WTC11 (cell line): ENCODE measurements at regions not wholly inside any gene's neighbourhood (a gene's known extent, or its start where the extent isn't known, plus 50 kb on each side); places are given as distances from the start of the nearest gene placed in this dataset.

Experiments
- ATAC-seq: fragments of 200-7000 bp; cut with Tn5 transposase; 2 replicates; pipeline ENCODE4 v1.10.0; 2021; ENCODE audit warnings: mild to moderate bottlenecking, moderate library complexity
- CTCF ChIA-PET: fragments of 300-600 bp; sonication (Branson Sonifier 250); formaldehyde crosslinking; loops from one replicate; lab custom pipeline; 2021; ENCODE audit warnings: antibody characterized with exemption; lab: Charles Lee
- POLR2A ChIA-PET: fragments of 350-600 bp; sonication (Branson Sonifier 250); formaldehyde crosslinking; loops from one replicate; lab custom pipeline; 2021; ENCODE audit warnings: antibody characterized with exemption; lab: Charles Lee
- DNase-seq: peaks from one replicate; pipeline ENCODE4 v3.0.0; 2021; ENCODE audit warnings: low spot score
- H3K27ac Mint-ChIP-seq: 2 replicates; pipeline ENCODE4 v1.8.0; 2021; ENCODE audit warnings: mixed read lengths
- H3K27me3 Mint-ChIP-seq: 2 replicates; pipeline ENCODE4 v1.8.0; 2021; ENCODE audit warnings: low read depth, mild to moderate bottlenecking, moderate library complexity, mixed read lengths
- H3K36me3 Mint-ChIP-seq: 2 replicates; pipeline ENCODE4 v1.8.0; 2021; ENCODE audit warnings: mixed read lengths
- H3K4me1 Mint-ChIP-seq: 2 replicates; pipeline ENCODE4 v1.8.0; 2022; ENCODE audit warnings: mixed read lengths
- H3K4me3 Mint-ChIP-seq: 2 replicates; pipeline ENCODE4 v1.8.0; 2021; ENCODE audit warnings: mild to moderate bottlenecking, moderate library complexity, mixed read lengths
- H3K9me3 Mint-ChIP-seq: 2 replicates; pipeline ENCODE4 v1.8.0; 2021; ENCODE audit warnings: mixed read lengths
- CREB1 ChIP-seq: sonication (generic); formaldehyde crosslinking; IDR thresholded peaks from 2 replicates; pipeline ENCODE4 v1.8.0; 2023; ENCODE audit warnings: mild to moderate bottlenecking, missing genetic modification reagents
- ESRRA ChIP-seq: sonication (generic); formaldehyde crosslinking; IDR thresholded peaks from 2 replicates; pipeline ENCODE4 v1.8.1; 2022; ENCODE audit warnings: mild to moderate bottlenecking, missing genetic modification reagents, borderline replicate concordance
- FOXJ3 ChIP-seq: sonication (generic); formaldehyde crosslinking; IDR thresholded peaks from 2 replicates; pipeline ENCODE4 v1.9.0; 2021; ENCODE audit warnings: missing genetic modification reagents, mild to moderate bottlenecking, borderline replicate concordance
- FOXK1 ChIP-seq: sonication (generic); formaldehyde crosslinking; IDR thresholded peaks from 2 replicates; pipeline ENCODE4 v1.8.0; 2022; ENCODE audit warnings: mild to moderate bottlenecking, moderate library complexity, missing genetic modification reagents
- FOXP1 ChIP-seq: sonication (generic); formaldehyde crosslinking; IDR thresholded peaks from 2 replicates; pipeline ENCODE4 v1.8.0; 2022; ENCODE audit warnings: missing genetic modification reagents, mild to moderate bottlenecking, moderate library complexity, borderline replicate concordance
- IRF2 ChIP-seq: sonication (generic); formaldehyde crosslinking; IDR thresholded peaks from 2 replicates; pipeline ENCODE4 v1.8.0; 2022; ENCODE audit warnings: low read depth, missing genetic modification reagents, borderline replicate concordance
- MXD4 ChIP-seq: fragments of 250-450 bp; sonication (Bioruptor Pico); IDR thresholded peaks from 2 replicates; pipeline ENCODE4 v1.8.0; 2021; ENCODE audit warnings: mild to moderate bottlenecking, moderate library complexity, borderline replicate concordance
- NFATC4 ChIP-seq: fragments of 250-450 bp; sonication (Bioruptor Pico); IDR thresholded peaks from 2 replicates; pipeline ENCODE4 v1.9.0; 2021; ENCODE audit warnings: mild to moderate bottlenecking
- NFE2L1 ChIP-seq: sonication (generic); formaldehyde crosslinking; IDR thresholded peaks from 2 replicates; pipeline ENCODE4 v1.8.1; 2023; ENCODE audit warnings: missing genetic modification reagents
- SMAD3 ChIP-seq: sonication (generic); formaldehyde crosslinking; IDR thresholded peaks from 2 replicates; pipeline ENCODE4 v1.8.0; 2022; ENCODE audit warnings: missing genetic modification reagents, mild to moderate bottlenecking, borderline replicate concordance
- SMAD4 ChIP-seq: sonication (generic); formaldehyde crosslinking; IDR thresholded peaks from 2 replicates; pipeline ENCODE4 v1.8.0; 2022; ENCODE audit warnings: mild to moderate bottlenecking, missing genetic modification reagents
- SP1 ChIP-seq: sonication (generic); formaldehyde crosslinking; conservative IDR thresholded peaks from 2 replicates; pipeline ENCODE4 v1.8.1; 2022; ENCODE audit warnings: missing genetic modification reagents
- TCF7 ChIP-seq: sonication (generic); formaldehyde crosslinking; IDR thresholded peaks from 2 replicates; pipeline ENCODE4 v1.8.0; 2022; ENCODE audit warnings: mild to moderate bottlenecking, low read depth, missing genetic modification reagents, moderate library complexity
- ZNF138 ChIP-seq: sonication (generic); formaldehyde crosslinking; conservative IDR thresholded peaks from 2 replicates; pipeline ENCODE4 v1.8.1; 2022; ENCODE audit warnings: mild to moderate bottlenecking, moderate library complexity, missing genetic modification reagents
- ZNF232 ChIP-seq: sonication (generic); formaldehyde crosslinking; IDR thresholded peaks from 2 replicates; pipeline ENCODE4 v1.8.0; 2022; ENCODE audit warnings: mild to moderate bottlenecking, missing genetic modification reagents
- ZNF263 ChIP-seq: sonication (generic); formaldehyde crosslinking; IDR thresholded peaks from 2 replicates; pipeline ENCODE4 v1.8.1; 2022; ENCODE audit warnings: low read depth, mild to moderate bottlenecking, moderate library complexity, missing genetic modification reagents
- ZNF396 ChIP-seq: fragments of 250-450 bp; sonication (Bioruptor Pico); IDR thresholded peaks from 2 replicates; pipeline ENCODE4 v1.8.0; 2021; ENCODE audit warnings: mild to moderate bottlenecking, moderate library complexity, borderline replicate concordance
- ZNF416 ChIP-seq: fragments of 250-450 bp; sonication (Bioruptor Pico); IDR thresholded peaks from 2 replicates; pipeline ENCODE4 v1.9.0; 2021; ENCODE audit warnings: mild to moderate bottlenecking, inconsistent platforms
- ZNF423 ChIP-seq: fragments of 250-450 bp; sonication (Bioruptor Pico); IDR thresholded peaks from 2 replicates; pipeline ENCODE4 v2.1.2; 2022; ENCODE audit warnings: mild to moderate bottlenecking, moderate library complexity
- ZNF671 ChIP-seq: fragments of 250-450 bp; sonication (Bioruptor Pico); IDR thresholded peaks from 2 replicates; pipeline ENCODE4 v1.8.0; 2021; ENCODE audit warnings: mild to moderate bottlenecking
- TF ChIP-seq, protein P1 (sequence below): sonication (generic); formaldehyde crosslinking; IDR thresholded peaks from 2 replicates; pipeline ENCODE4 v1.8.0; 2023; ENCODE audit warnings: missing genetic modification reagents
- TF ChIP-seq, protein P2 (sequence below): fragments of 250-450 bp; sonication (Bioruptor Pico); IDR thresholded peaks from 2 replicates; pipeline ENCODE4 v1.8.0; 2021; ENCODE audit warnings: mild to moderate bottlenecking
- TF ChIP-seq, protein P3 (sequence below): sonication (generic); formaldehyde crosslinking; IDR thresholded peaks from 2 replicates; pipeline ENCODE4 v1.8.0; 2023; ENCODE audit warnings: mild to moderate bottlenecking, missing genetic modification reagents

DNA sequence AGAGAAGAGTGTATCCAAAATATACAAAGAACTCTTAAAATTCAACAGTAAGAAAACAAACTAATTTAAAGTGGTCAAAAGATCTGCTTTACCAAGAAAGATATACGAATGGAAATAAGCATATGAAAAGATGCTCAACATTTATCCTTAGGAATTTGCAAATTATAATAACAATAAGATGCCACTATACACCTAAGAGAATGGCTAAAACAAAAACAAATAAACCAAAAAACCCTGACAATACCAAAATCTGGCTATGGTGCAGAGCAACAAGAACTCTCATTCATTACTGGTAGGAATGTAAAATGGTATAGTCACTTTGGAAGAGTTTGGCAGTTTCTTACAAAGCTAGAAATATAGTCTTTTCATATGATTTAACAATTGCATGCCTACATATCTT lies 545.7 kb upstream of the AGA start:
- ChIA-PET CTCF (no interaction called here), POLR2A (no interaction called here)
- no peaks in the 10 kb centered on the region for H3K36me3 Mint-ChIP-seq
- TF ChIP-seq, protein P1, sequence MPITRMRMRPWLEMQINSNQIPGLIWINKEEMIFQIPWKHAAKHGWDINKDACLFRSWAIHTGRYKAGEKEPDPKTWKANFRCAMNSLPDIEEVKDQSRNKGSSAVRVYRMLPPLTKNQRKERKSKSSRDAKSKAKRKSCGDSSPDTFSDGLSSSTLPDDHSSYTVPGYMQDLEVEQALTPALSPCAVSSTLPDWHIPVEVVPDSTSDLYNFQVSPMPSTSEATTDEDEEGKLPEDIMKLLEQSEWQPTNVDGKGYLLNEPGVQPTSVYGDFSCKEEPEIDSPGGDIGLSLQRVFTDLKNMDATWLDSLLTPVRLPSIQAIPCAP (CRISPR knock-in tag) = no peak
- TF ChIP-seq ZNF671 (no peak), NFATC4 (no peak), ESRRA (CRISPR knock-in tag) (no peak), NFE2L1 (CRISPR knock-in tag) (no peak), FOXJ3 (CRISPR knock-in tag) (no peak), ZNF416 (CRISPR knock-in tag) (no peak), ZNF263 (CRISPR knock-in tag) (no peak), ZNF423 (CRISPR knock-in tag) (no peak), ZNF396 (no peak), MXD4 (no peak), TCF7 (CRISPR knock-in tag) (no peak), ZNF138 (CRISPR knock-in tag) (no peak), CREB1 (no peak), FOXP1 (CRISPR knock-in tag) (no peak)
- DNase-seq (no peak), ATAC-seq (peak; percentile 58; the same call in 1 of the 2 replicates)
- no peaks in the 10 kb centered on the region for H3K9me3 Mint-ChIP-seq
- H3K4me1 Mint-ChIP-seq = peaks cover 19% of the 10 kb centered on the region
- no peaks in the 10 kb centered on the region for H3K27me3 Mint-ChIP-seq
- H3K27ac Mint-ChIP-seq = peak overlapping the region; percentile 53
- no peak overlapping the region for H3K4me3 Mint-ChIP-seq

DNA sequence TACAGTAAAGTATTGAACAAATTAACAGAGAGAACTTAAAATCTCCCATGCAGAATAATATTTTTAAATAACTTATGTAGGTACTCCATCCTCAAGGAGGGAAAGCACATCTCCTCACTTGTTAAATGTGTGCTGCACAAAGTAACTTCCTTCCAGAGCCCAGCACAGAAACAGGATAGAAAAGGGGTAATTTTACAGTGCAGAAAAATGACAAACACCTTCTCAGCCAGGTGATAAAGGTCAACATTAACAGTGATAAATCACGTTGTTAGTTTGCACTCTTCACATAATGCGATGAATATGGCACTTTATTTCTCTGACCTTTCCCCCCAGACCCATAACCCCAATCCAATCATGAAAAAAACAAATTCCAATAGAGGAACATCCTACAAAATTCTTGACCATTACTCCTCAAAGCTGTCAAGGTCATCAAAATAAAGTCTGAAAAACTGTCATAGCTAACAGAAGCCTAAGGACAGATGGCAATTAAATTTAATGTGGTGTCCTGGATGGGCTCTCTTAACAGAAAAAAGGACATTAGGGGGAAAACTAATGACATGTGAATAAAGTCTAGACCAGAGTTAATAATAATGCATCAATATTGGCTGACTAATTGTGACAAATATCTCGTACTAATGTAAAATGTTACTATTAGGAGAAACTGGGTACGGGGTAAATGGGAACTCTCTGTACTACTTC lies 547.4 kb upstream of the AGA start:
- ATAC-seq = no peak
- H3K36me3 Mint-ChIP-seq = no peaks in the 10 kb centered on the region
- POLR2A ChIA-PET = no interaction called here
- no peaks in the 10 kb centered on the region for H3K27me3 Mint-ChIP-seq
- DNase-seq = no peak
- CTCF ChIA-PET = no interaction called here
- TF ChIP-seq ZNF416 (CRISPR knock-in tag) (no peak), IRF2 (no peak), SMAD3 (no peak), SP1 (CRISPR knock-in tag) (no peak), ZNF671 (no peak), SMAD4 (CRISPR knock-in tag) (no peak), ZNF232 (CRISPR knock-in tag) (no peak), NFATC4 (no peak), CREB1 (no peak), FOXK1 (CRISPR knock-in tag) (no peak), ESRRA (CRISPR knock-in tag) (no peak)
- TF ChIP-seq, protein P2, sequence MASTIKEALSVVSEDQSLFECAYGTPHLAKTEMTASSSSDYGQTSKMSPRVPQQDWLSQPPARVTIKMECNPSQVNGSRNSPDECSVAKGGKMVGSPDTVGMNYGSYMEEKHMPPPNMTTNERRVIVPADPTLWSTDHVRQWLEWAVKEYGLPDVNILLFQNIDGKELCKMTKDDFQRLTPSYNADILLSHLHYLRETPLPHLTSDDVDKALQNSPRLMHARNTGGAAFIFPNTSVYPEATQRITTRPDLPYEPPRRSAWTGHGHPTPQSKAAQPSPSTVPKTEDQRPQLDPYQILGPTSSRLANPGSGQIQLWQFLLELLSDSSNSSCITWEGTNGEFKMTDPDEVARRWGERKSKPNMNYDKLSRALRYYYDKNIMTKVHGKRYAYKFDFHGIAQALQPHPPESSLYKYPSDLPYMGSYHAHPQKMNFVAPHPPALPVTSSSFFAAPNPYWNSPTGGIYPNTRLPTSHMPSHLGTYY (CRISPR knock-in tag) = no peak
- TF ChIP-seq, protein P3, sequence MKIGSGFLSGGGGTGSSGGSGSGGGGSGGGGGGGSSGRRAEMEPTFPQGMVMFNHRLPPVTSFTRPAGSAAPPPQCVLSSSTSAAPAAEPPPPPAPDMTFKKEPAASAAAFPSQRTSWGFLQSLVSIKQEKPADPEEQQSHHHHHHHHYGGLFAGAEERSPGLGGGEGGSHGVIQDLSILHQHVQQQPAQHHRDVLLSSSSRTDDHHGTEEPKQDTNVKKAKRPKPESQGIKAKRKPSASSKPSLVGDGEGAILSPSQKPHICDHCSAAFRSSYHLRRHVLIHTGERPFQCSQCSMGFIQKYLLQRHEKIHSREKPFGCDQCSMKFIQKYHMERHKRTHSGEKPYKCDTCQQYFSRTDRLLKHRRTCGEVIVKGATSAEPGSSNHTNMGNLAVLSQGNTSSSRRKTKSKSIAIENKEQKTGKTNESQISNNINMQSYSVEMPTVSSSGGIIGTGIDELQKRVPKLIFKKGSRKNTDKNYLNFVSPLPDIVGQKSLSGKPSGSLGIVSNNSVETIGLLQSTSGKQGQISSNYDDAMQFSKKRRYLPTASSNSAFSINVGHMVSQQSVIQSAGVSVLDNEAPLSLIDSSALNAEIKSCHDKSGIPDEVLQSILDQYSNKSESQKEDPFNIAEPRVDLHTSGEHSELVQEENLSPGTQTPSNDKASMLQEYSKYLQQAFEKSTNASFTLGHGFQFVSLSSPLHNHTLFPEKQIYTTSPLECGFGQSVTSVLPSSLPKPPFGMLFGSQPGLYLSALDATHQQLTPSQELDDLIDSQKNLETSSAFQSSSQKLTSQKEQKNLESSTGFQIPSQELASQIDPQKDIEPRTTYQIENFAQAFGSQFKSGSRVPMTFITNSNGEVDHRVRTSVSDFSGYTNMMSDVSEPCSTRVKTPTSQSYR = no peak
- H3K9me3 Mint-ChIP-seq = no peaks in the 10 kb centered on the region
- peaks cover 19% of the 10 kb centered on the region for H3K4me1 Mint-ChIP-seq
- no peak overlapping the region for H3K4me3 Mint-ChIP-seq
- no peak overlapping the region for H3K27ac Mint-ChIP-seq
